ENCODE measurements at regions not wholly inside any gene's neighbourhood (a gene's known extent, or its start where the extent isn't known, plus 50 kb on each side); places are given as distances from the start of the nearest gene placed in this dataset.

DNA sequence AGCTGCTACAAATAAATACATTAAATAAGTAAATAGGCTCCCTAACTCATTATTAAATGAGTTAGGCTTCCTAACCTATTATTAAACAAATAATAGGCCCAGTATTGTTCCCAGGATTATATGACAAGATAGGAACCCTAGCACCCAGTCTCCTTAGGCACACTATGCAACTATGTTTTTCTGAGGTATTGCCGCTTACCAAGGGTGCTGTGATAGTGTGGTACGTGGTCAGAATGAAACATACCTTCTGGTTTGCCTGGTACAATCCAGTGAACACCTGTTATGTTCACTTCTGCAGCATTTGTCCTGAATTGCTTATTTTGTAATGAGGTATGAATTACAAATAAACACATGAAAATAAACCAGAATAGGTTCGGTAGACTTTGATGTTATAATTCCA, 375.6 kb upstream of the GBE1 start (continued):
- TF ChIP-seq, protein P1, sequence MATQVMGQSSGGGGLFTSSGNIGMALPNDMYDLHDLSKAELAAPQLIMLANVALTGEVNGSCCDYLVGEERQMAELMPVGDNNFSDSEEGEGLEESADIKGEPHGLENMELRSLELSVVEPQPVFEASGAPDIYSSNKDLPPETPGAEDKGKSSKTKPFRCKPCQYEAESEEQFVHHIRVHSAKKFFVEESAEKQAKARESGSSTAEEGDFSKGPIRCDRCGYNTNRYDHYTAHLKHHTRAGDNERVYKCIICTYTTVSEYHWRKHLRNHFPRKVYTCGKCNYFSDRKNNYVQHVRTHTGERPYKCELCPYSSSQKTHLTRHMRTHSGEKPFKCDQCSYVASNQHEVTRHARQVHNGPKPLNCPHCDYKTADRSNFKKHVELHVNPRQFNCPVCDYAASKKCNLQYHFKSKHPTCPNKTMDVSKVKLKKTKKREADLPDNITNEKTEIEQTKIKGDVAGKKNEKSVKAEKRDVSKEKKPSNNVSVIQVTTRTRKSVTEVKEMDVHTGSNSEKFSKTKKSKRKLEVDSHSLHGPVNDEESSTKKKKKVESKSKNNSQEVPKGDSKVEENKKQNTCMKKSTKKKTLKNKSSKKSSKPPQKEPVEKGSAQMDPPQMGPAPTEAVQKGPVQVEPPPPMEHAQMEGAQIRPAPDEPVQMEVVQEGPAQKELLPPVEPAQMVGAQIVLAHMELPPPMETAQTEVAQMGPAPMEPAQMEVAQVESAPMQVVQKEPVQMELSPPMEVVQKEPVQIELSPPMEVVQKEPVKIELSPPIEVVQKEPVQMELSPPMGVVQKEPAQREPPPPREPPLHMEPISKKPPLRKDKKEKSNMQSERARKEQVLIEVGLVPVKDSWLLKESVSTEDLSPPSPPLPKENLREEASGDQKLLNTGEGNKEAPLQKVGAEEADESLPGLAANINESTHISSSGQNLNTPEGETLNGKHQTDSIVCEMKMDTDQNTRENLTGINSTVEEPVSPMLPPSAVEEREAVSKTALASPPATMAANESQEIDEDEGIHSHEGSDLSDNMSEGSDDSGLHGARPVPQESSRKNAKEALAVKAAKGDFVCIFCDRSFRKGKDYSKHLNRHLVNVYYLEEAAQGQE (IDR thresholded peaks at IDR 0.05; ENCODE audit: unreplicated experiment): no peak

DNA sequence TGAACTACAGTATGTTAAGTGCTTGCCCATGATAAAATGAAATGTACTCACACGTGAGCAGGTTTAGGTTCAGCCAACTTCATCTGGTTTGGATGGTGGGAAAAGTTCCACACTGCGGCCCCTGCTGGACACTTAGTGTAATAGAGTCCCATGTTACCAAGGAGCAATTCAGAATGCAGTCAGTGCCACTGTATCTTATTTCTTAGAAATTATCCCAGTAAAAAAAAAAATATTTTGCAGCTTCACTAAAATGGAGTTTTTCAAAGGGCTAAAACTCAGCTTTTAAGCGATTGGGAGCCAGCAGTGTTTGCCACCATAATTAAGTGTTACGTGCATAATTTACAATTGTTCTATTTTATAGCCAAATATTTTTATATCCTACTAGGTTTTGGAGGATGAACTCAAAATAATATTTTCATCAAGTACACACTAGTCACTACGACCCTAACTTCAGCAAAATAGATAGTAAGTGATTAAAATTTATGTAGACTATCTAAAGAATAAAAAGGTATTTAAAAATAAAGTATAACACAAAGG, 371.7 kb upstream of the GBE1 start:
- Histone ChIP-seq H3K27ac (ENCODE audit: low read depth) (no peak overlapping the region), H3K79me2 (replicated peaks; ENCODE audit: insufficient read depth) (no peaks in the 10 kb centered on the region), H3K9me2 (ENCODE audit: insufficient read depth) (no peaks in the 10 kb centered on the region), H3K4me1 (ENCODE audit: insufficient read depth) (peaks cover 11% of the 10 kb centered on the region), H4K20me1 (replicated peaks; ENCODE audit: insufficient read depth) (no peaks in the 10 kb centered on the region), H2AFZ (no peak overlapping the region), H3K4me2 (no peak overlapping the region), H3K36me3 (ENCODE audit: insufficient read depth) (no peaks in the 10 kb centered on the region), H3K4me3 (no peak overlapping the region), H3F3A (replicated peaks; ENCODE audit: low read depth) (no peaks in the 10 kb centered on the region), H3K27me3 (ENCODE audit: insufficient read depth) (no peaks in the 10 kb centered on the region)
- DNase-seq (ENCODE audit: low spot score): peak; percentile 78
- Mint-ChIP-seq H3K4me1 (peaks cover 10% of the 10 kb centered on the region), H3K9me3 (no peaks in the 10 kb centered on the region), H3K27me3 (ENCODE audit: insufficient read depth, low read depth, poor library complexity) (no peaks in the 10 kb centered on the region), H3K36me3 (ENCODE audit: low read depth) (no peaks in the 10 kb centered on the region), H3K27ac (no peak overlapping the region), H3K4me3 (no peak overlapping the region)
- ATAC-seq: peak; percentile 84
- TF ChIP-seq, protein P2, sequence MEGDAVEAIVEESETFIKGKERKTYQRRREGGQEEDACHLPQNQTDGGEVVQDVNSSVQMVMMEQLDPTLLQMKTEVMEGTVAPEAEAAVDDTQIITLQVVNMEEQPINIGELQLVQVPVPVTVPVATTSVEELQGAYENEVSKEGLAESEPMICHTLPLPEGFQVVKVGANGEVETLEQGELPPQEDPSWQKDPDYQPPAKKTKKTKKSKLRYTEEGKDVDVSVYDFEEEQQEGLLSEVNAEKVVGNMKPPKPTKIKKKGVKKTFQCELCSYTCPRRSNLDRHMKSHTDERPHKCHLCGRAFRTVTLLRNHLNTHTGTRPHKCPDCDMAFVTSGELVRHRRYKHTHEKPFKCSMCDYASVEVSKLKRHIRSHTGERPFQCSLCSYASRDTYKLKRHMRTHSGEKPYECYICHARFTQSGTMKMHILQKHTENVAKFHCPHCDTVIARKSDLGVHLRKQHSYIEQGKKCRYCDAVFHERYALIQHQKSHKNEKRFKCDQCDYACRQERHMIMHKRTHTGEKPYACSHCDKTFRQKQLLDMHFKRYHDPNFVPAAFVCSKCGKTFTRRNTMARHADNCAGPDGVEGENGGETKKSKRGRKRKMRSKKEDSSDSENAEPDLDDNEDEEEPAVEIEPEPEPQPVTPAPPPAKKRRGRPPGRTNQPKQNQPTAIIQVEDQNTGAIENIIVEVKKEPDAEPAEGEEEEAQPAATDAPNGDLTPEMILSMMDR (conservative IDR thresholded peaks at IDR 0.05; ENCODE audit: low read depth in 2 of 2): peak; percentile 82 to 91
- no peak for TF ChIP-seq ZNF331 (CRISPR knock-in tag; IDR thresholded peaks at IDR 0.05; ENCODE audit: low read depth)

DNA sequence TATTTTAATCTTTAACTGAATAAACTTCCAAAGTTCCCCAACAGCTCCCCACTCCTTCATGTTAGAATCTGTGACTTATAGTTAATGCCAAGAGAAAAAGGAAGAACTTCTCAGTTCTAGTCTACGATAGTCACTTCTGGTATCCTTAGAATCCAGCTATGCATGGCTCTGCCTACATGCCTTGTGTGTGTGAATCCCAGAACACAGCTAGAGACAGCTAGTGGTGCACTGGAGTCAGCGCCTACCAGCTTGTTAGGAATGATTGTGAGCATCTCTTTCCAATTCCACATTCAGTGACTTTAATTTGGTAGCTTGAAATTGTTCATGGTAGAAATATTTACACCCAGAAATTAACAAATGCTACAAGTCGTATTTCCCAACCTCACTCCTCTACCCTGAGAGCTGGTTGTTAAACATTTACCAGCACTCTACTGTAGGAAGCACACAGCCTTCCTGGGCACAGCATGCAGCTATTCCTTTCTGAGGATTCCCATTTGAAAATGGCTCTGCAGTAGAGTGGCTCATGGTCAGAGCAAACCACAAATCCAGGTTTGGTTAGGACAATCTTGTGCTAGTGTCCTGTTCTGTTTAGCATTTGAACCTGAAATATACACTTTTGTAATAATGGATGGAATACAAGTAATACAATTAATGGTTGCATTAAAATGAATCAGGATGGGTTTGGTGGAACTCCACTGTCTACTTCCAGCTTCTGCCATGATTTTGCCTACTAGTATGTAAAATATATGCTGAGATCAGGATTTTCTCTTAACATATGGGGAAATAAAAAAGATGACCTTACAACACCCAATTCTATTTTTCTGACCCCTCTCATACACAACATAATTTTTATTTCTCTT, 371.0 kb upstream of the GBE1 start:
- H3K27me3 Mint-ChIP-seq (ENCODE audit: insufficient read depth, low read depth, poor library complexity): no peaks in the 10 kb centered on the region
- Histone ChIP-seq H3F3A (replicated peaks; ENCODE audit: low read depth) (no peaks in the 10 kb centered on the region), H2AFZ (no peak overlapping the region), H3K4me2 (no peak overlapping the region), H4K20me1 (replicated peaks; ENCODE audit: insufficient read depth) (no peaks in the 10 kb centered on the region), H3K9me2 (ENCODE audit: insufficient read depth) (0 out of 2 replicates have a peak, but pooled peaks cover 3% of the 10 kb centered on the region), H3K79me2 (replicated peaks; ENCODE audit: insufficient read depth) (no peaks in the 10 kb centered on the region), H3K36me3 (ENCODE audit: insufficient read depth) (no peaks in the 10 kb centered on the region), H3K27ac (ENCODE audit: low read depth) (no peak overlapping the region), H3K4me3 (no peak overlapping the region), H3K4me1 (ENCODE audit: insufficient read depth) (peaks cover 11% of the 10 kb centered on the region), H3K27me3 (ENCODE audit: insufficient read depth) (no peaks in the 10 kb centered on the region)
- H3K4me1 Mint-ChIP-seq: peaks cover 11% of the 10 kb centered on the region
- H3K4me3 Mint-ChIP-seq: no peak overlapping the region
- H3K9me3 Mint-ChIP-seq: no peaks in the 10 kb centered on the region
- ATAC-seq (no peak), DNase-seq (ENCODE audit: low spot score) (no peak)
- no peak overlapping the region for H3K27ac Mint-ChIP-seq
- H3K36me3 Mint-ChIP-seq (ENCODE audit: low read depth): no peaks in the 10 kb centered on the region
- TF ChIP-seq JUNB (IDR thresholded peaks at IDR 0.05; ENCODE audit: unreplicated experiment) (no peak), POLR2AphosphoS5 (IDR thresholded peaks at IDR 0.05; ENCODE audit: low read depth) (no peak), ZNF114 (CRISPR knock-in tag; IDR thresholded peaks at IDR 0.05) (no peak)
- TF ChIP-seq, protein P3, sequence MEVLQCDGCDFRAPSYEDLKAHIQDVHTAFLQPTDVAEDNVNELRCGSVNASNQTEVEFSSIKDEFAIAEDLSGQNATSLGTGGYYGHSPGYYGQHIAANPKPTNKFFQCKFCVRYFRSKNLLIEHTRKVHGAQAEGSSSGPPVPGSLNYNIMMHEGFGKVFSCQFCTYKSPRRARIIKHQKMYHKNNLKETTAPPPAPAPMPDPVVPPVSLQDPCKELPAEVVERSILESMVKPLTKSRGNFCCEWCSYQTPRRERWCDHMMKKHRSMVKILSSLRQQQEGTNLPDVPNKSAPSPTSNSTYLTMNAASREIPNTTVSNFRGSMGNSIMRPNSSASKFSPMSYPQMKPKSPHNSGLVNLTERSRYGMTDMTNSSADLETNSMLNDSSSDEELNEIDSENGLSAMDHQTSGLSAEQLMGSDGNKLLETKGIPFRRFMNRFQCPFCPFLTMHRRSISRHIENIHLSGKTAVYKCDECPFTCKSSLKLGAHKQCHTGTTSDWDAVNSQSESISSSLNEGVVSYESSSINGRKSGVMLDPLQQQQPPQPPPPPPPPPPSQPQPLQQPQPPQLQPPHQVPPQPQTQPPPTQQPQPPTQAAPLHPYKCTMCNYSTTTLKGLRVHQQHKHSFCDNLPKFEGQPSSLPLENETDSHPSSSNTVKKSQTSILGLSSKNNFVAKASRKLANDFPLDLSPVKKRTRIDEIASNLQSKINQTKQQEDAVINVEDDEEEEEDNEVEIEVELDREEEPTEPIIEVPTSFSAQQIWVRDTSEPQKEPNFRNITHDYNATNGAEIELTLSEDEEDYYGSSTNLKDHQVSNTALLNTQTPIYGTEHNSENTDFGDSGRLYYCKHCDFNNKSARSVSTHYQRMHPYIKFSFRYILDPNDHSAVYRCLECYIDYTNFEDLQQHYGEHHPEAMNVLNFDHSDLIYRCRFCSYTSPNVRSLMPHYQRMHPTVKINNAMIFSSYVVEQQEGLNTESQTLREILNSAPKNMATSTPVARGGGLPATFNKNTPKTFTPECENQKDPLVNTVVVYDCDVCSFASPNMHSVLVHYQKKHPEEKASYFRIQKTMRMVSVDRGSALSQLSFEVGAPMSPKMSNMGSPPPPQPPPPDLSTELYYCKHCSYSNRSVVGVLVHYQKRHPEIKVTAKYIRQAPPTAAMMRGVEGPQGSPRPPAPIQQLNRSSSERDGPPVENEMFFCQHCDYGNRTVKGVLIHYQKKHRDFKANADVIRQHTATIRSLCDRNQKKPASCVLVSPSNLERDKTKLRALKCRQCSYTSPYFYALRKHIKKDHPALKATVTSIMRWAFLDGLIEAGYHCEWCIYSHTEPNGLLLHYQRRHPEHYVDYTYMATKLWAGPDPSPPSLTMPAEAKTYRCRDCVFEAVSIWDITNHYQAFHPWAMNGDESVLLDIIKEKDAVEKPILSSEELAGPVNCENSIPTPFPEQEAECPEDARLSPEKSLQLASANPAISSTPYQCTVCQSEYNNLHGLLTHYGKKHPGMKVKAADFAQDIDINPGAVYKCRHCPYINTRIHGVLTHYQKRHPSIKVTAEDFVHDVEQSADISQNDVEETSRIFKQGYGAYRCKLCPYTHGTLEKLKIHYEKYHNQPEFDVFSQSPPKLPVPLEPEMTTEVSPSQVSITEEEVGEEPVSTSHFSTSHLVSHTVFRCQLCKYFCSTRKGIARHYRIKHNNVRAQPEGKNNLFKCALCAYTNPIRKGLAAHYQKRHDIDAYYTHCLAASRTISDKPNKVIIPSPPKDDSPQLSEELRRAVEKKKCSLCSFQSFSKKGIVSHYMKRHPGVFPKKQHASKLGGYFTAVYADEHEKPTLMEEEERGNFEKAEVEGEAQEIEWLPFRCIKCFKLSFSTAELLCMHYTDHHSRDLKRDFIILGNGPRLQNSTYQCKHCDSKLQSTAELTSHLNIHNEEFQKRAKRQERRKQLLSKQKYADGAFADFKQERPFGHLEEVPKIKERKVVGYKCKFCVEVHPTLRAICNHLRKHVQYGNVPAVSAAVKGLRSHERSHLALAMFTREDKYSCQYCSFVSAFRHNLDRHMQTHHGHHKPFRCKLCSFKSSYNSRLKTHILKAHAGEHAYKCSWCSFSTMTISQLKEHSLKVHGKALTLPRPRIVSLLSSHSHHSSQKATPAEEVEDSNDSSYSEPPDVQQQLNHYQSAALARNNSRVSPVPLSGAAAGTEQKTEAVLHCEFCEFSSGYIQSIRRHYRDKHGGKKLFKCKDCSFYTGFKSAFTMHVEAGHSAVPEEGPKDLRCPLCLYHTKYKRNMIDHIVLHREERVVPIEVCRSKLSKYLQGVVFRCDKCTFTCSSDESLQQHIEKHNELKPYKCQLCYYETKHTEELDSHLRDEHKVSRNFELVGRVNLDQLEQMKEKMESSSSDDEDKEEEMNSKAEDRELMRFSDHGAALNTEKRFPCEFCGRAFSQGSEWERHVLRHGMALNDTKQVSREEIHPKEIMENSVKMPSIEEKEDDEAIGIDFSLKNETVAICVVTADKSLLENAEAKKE (CRISPR knock-in tag; IDR thresholded peaks at IDR 0.05): no peak
